Esophagus squamous epithelium (tissue), 4 donors: ENCODE measurements at regions not wholly inside any gene's neighbourhood (a gene's known extent, or its start where the extent isn't known, plus 50 kb on each side); places are given as distances from the start of the nearest gene placed in this dataset.

ENCODE experiments used
- CTCF ChIP-seq, 6 experiments: fragments of 450-650 bp in 4 of 6; fragments of 200-600 bp in 2 of 6; sonication (generic) in 2 of 6; IDR thresholded peaks; one replicate each; pipeline ENCODE4 v1.5.1; 2016 to 2019; ENCODE audit warnings: antibody characterized with exemption in 6 of 6, mild to moderate bottlenecking in 4 of 6, moderate library complexity in 4 of 6
- POLR2A ChIP-seq, 4 donors: fragments of 450-650 bp; IDR thresholded peaks; one replicate each; pipeline ENCODE4 v1.6.1; 2017; ENCODE audit warnings: antibody characterized with exemption in 4 of 4, mild to moderate bottlenecking in 4 of 4, moderate library complexity in 3 of 4

- TF ChIP-seq CTCF (IDR thresholded peaks at IDR 0.05) (no peak), POLR2A (IDR thresholded peaks at IDR 0.05) (no peak)
Measured at GRCh38 chr5:58360794-58361193, 99.1 kb downstream of the PLK2 start.
